Tibial nerve (tissue), 3 donors: ENCODE measurements at regions not wholly inside any gene's neighbourhood (a gene's known extent, or its start where the extent isn't known, plus 50 kb on each side); places are given as distances from the start of the nearest gene placed in this dataset.

ENCODE experiments used
- POLR2A ChIP-seq, 2 donors: fragments of 450-650 bp; IDR thresholded peaks; one replicate each; pipeline ENCODE4 v1.6.1; 2017; ENCODE audit warnings: antibody characterized with exemption in 2 of 2, mild to moderate bottlenecking in 2 of 2, moderate library complexity in 2 of 2
- TF ChIP-seq, protein P1 (sequence below), 5 experiments: fragments of 200-600 bp in 3 of 5; fragments of 450-650 bp in 2 of 5; sonication (generic) in 3 of 5; IDR thresholded peaks; one replicate each; pipeline ENCODE4 v1.5.1; 2016 to 2019; ENCODE audit warnings: antibody characterized with exemption in 5 of 5, mild to moderate bottlenecking in 3 of 5, moderate library complexity in 2 of 5

DNA sequence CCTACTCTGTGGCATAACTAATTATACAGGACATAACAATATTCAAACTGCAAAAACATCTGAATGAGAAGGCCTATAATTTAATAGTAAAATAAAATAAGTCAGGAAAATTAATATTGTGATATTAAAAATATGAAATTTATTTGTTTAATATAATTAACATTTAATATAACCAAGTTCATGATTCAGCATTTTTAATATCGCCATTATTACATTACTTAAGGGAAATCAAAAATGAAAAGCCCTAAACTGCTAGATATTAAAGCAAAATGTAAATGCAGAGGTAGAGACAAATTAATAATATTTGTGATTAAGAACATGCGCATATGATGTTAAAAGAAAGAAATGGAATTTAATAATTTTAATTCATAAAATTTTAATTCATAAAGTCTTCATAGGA is 683.4 kb upstream of the EYS start:
- TF ChIP-seq, protein P1, sequence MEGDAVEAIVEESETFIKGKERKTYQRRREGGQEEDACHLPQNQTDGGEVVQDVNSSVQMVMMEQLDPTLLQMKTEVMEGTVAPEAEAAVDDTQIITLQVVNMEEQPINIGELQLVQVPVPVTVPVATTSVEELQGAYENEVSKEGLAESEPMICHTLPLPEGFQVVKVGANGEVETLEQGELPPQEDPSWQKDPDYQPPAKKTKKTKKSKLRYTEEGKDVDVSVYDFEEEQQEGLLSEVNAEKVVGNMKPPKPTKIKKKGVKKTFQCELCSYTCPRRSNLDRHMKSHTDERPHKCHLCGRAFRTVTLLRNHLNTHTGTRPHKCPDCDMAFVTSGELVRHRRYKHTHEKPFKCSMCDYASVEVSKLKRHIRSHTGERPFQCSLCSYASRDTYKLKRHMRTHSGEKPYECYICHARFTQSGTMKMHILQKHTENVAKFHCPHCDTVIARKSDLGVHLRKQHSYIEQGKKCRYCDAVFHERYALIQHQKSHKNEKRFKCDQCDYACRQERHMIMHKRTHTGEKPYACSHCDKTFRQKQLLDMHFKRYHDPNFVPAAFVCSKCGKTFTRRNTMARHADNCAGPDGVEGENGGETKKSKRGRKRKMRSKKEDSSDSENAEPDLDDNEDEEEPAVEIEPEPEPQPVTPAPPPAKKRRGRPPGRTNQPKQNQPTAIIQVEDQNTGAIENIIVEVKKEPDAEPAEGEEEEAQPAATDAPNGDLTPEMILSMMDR (IDR thresholded peaks at IDR 0.05), result no peak
- TF ChIP-seq POLR2A (IDR thresholded peaks at IDR 0.05), result no peak
